ENCODE measurements at regions not wholly inside any gene's neighbourhood (a gene's known extent, or its start where the extent isn't known, plus 50 kb on each side); places are given as distances from the start of the nearest gene placed in this dataset.

DNA sequence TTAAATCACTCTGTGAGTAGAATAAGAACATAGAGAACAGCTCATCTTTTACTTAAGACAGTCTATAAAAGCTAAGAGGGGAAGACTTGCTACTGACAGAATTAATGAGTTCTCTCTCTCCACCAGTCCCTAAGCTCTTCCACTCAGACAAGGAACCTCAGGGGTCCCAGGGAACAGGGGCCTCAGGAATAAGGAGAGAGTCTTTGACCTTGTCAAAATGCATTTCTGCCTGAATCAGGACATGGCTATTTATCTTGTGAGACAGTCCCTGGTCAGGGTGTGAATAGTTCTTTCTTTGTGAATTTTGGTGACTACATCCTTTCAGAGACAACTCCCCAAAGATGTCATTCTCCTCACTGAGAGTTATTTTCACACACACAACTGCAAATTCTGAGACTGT lies 218.7 kb upstream of the HS3ST1 start:
- TF ChIP-seq POLR2AphosphoS5 (IDR thresholded peaks at IDR 0.05; ENCODE audit: low read depth, low read length) (no peak), CTCF (IDR thresholded peaks at IDR 0.05) (no peak), FOXJ3 (CRISPR knock-in tag; IDR thresholded peaks at IDR 0.05) (no peak), NFIC (IDR thresholded peaks at IDR 0.05; ENCODE audit: borderline replicate concordance) (no peak), RCOR1 (IDR thresholded peaks at IDR 0.05; ENCODE audit: low read length) (no peak), JUND (IDR thresholded peaks at IDR 0.05) (no peak), RFX5 (IDR thresholded peaks at IDR 0.05; ENCODE audit: low read length) (no peak)
- TF ChIP-seq, protein P1, sequence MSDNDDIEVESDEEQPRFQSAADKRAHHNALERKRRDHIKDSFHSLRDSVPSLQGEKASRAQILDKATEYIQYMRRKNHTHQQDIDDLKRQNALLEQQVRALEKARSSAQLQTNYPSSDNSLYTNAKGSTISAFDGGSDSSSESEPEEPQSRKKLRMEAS (IDR thresholded peaks at IDR 0.05; ENCODE audit: low read depth) = no peak
- TF ChIP-seq, protein P2, sequence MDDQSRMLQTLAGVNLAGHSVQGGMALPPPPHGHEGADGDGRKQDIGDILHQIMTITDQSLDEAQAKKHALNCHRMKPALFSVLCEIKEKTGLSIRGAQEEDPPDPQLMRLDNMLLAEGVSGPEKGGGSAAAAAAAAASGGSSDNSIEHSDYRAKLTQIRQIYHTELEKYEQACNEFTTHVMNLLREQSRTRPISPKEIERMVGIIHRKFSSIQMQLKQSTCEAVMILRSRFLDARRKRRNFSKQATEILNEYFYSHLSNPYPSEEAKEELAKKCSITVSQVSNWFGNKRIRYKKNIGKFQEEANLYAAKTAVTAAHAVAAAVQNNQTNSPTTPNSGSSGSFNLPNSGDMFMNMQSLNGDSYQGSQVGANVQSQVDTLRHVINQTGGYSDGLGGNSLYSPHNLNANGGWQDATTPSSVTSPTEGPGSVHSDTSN (IDR thresholded peaks at IDR 0.05) = no peak
